GM19351 (cell line): ENCODE measurements at regions not wholly inside any gene's neighbourhood (a gene's known extent, or its start where the extent isn't known, plus 50 kb on each side); places are given as distances from the start of the nearest gene placed in this dataset.

Experiments used
- ATAC-seq: cut with Tn5 transposase; IDR thresholded peaks from one replicate; pipeline ENCODE4 v1.9.1; 2021; ENCODE audit warnings: mild to moderate bottlenecking, moderate library complexity; ENCODE audit not compliant: unreplicated experiment

DNA sequence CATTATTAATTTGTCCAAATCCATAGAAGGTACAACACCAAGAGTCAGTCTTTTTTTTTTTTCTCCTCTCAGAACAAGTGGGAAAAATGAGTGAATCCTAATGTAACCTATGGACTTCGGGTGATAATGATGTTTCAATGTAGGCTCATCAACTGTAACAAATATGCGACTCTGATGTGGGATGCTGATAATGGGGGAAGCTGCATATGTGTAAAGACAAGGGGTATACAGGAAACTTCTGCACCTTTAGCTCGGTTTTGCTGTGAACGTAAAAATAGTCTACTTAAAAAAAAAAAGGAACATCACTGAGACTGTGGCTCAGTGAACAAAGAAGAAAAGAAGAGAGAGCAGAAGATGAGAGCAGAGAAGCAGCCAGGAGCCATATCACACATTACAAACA is 78.3 kb upstream of the ARHGAP32 start:
- no peak for ATAC-seq

DNA sequence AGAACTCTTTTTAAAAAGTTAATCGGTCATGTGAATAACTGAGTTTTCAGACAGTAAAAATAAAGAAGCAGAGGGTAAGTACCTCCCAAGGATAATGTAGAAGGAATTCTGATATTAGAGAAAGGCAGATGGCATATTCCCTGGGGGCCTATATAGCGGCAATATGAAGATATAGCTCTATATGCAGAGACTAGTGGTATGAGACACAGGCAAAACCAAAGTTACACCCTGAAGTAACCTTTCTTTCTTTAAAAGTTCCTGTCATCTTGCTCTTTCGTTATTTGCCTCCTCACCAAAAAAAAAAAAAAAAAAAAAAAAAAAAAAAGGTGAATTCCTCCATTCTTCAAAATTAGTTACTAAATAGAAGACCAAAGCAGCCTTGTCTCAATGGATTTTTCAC is 76.2 kb upstream of the ARHGAP32 start:
- no peak for ATAC-seq

DNA sequence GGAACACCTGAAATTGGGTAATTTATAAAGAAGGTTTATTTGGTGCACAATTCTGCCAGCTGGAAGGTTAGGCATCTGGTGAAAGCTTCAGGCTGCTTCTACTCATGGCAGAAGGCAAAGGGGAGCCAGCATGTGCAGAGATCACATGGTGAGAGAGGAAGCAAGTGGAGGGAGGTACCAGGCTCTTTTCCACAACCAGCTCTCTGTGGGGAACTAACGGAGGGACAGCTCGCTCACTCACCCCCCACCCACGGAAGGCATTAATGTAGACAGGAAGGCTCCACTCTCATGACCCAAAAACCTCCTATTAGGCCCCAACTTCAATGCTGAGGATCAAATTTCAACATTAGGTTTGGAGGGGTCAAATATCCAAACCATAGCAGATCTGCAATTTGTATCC is 75.6 kb upstream of the ARHGAP32 start:
- no peak for ATAC-seq

DNA sequence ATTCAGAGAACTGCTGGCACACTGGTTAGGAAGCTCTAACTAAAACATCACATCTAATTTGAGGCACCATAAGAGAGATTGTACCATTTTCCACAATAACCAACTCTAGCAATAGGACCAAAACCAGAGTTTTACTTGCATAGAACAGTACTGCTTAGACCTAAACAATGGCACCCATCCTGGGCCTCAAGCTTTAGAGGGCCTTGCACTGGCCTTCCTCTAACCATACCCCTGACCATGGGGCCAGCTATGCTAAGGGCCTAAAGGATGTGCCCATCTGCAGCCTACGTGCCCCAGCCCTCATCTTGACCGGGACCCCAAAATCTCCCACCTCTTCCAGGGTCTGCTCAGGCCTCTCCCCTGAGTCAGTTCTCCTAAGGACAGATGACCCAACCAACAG is 74.4 kb upstream of the ARHGAP32 start:
- ATAC-seq: no peak

DNA sequence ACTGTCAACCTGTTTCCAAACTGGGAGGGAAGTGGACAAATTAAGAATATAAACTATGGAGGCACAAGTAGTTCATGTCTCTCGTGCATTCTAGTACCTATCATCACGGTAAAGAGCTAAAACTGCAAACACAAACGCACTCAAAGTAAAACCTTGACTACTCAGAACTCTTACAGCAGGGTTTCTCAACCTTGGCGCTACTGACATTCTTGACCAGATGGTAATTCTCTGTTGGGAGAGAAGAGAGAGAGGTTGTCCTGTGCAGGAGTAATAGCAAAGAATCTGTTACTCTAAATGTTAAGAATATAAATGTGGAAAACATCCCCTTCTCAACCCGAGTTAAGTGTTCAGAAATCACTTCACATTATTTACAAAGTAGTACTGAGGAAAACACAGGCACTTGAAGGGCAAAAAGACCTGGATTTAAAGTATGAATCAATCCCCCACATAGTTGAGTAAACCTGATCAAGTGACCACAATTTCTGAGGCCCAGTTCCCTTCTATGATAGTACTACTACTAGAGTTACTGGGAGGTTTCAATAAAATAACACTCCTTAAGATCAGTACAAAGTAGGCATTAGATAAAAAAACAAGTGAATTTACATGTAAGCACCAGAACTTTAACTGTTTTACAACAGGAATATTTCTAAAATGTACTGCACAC is 73.1 kb upstream of the ARHGAP32 start:
- ATAC-seq: no peak

DNA sequence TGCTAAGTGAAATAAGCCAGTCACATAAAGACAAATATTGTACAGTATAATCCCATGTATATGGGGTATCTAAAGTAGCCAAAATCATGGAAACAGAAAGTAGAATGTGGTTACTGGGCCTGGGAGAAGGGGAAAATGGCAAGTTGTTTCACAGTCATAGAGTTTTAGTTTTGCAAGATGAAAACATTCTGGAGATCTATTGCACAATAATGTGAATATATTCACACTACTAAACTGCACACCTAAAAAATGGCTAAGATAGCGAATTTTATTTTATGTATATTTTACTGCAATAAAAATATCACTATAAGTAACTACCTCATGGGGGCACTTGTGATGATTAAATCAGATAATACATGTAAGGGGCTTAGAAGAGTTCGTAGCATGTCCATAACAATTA is 72.0 kb upstream of the ARHGAP32 start:
- ATAC-seq: no peak

DNA sequence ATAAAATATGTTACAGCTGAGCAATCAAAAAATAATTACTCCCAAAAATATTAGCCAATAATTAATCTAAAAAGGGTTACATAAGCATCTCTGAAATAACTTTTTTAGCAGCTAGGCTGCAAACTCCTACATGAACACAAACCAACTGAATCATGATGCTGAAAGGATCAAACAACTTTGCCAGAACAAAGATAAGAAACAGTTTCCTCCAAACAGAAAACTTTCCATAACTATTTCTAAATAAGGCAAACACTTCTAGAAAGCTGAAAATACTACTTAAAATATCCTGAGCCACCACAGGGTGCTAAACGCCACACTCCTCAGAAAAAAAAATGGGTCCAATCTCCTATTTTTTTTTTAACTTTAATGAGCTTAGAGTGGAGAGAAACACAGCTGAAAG is 68.6 kb upstream of the ARHGAP32 start:
- ATAC-seq: no peak

DNA sequence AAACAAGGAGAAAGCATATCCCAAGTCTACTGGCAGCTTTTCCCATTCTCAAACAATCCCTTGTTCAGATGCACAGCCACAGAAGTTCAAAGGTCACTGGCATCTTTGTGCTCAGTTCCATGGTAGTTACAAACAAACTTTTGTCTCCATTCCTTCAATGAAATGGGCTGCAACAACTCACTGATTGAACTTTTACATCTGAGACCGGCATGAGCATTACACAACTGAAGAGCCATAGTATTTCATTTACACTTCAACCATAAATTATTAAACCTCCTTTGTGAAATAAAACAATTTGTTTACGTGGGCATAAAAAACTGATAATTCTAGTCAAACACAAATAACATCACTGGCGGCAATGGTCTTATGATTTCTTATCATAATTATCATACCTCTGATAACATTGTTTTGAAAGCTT is 67.8 kb upstream of the ARHGAP32 start:
- no peak for ATAC-seq

DNA sequence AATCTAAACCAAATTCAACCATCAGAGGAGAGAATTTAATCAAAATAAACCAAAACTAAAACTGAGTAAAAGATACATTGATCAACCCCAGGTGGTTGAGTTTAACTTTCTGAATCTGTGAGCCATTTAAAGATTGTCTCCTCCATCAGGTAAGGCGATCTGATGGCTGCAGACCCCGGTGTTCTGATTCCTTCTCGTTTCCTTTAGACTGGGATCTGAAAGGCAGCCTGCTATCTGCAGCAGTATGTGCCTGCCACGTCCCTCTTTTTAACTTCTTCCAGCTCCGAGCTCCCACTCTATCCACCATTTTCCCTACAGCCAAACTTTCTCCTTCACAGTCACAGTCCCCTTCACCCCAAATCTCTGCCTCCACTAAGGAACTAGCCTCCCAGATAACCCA is 66.1 kb upstream of the ARHGAP32 start:
- ATAC-seq: no peak

DNA sequence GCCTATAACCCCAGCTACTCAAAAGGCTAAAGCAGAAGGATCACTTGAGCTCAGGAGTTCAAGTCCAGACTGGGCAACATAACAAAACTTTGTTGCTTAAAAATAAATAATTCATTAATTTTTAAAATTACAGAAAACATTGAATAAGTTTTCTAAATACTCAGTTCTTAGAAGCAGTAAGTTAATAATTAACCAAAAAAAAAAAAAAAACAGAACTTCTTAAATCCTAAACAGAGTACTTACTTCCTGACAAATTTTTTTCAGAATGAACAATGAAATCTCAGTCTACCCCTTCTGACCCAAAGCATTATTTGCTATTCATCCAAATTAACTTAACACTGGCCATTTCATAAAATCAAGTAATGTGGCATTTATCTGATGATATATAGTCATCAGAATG is 65.4 kb upstream of the ARHGAP32 start:
- ATAC-seq: no peak

DNA sequence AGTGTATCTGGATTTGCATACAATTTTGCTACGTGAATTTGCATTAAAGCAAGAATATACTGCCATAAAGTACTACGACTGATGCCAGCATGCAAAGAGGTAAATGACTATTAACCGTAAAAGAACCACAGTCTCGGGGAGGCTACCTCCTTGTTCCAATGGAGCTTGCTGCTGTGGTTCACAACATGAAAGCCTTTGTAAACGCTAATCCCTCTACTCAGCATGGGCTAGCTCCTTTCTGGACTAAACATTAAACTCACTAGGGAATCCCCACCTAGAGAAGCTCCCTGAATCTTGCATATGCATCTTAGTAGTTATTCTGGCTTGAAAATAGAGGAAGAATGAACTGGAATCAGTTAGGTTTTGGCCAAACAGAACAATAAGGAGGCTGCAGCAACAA is 60.5 kb upstream of the ARHGAP32 start:
- no peak for ATAC-seq

DNA sequence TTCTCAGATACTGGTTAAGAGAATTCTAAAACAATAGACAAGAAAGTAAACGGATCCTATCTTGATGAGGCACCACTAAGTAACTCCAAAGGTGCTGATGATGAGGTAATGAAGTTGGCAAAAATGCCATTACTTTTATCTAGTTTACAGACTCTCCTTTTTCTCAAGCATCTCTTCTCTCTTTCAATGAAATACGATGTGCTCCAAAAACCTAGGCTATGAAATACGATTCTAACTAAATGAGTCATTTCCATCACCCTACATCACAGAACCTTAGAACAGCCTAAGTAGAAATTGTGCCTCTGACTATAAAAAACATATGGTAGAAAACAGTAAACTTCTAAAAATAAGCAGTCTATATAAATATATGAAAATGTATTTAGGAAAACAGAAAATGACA is 58.9 kb upstream of the ARHGAP32 start:
- no peak for ATAC-seq

DNA sequence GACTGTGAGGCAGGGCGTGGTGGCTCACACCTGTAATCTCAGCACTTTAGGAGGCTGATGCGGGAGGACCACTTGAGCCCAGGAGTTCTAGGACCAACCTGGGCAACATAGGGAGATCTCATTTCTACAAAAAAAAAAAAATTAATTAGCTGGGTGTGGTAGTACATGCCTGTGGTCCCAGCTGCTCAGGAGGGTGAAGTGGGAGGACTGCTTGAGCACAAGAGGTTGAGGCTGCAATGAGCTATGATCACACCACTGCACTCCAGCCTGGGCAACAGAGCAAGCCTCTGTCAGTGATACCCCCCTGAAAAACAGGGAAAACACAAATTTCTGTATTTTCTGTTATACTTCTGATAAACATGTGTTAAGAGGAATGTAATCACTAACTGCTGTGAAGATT is 57.8 kb upstream of the ARHGAP32 start:
- ATAC-seq: no peak

DNA sequence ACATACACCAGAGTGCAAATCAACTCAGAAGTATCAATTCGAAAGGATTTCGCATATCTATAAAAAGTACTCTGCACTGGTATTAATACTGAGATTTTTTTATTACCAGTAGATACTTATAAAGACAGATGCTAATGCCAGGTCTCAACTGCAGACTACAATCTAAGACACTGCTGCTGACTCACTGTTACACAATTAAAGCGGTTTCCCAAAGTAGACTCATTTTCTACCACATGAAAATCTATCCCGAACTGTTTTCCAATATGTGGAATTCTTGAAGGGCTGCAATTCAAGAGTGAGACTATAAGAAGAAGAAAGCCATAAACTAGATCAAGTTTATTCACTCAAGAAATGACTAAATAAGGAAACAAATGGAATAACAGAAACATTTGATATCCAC is 57.2 kb upstream of the ARHGAP32 start:
- ATAC-seq: no peak

DNA sequence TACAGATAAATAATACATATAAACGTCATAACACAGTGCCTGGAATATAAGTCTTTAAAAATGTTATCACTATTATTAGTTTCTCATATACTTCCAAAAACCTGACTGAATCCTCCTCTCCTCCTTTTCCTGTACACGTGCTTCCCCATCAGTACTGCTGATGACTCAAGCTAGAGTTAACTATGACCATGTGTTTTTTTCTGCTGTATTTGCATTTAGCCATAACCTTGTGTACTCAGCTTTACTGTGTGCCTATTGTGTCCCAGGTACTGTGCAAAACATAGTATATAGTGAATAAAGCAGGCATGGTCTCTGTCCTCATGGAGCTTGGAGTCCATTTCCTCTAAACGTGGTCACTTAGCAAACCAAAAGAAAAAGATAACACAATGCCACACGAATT is 56.5 kb upstream of the ARHGAP32 start:
- no peak for ATAC-seq

DNA sequence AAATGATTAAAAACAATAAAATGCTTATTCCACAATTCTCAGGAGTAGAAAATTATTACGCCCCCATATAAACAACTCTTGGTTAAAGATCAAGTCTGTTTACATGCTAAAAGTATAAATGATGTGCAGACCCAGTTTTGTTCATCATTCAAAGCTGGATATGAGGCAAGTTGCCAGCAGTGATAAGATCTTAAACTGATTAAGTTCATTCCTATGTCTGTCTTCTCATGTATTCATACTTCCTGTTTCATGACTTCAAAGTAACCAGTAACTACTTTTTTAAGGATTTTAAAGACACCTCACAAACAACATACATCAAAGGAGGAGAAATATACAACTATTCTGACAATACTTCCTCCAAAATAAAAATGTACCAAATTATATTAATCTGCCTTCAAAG is 55.0 kb upstream of the ARHGAP32 start:
- ATAC-seq: no peak

DNA sequence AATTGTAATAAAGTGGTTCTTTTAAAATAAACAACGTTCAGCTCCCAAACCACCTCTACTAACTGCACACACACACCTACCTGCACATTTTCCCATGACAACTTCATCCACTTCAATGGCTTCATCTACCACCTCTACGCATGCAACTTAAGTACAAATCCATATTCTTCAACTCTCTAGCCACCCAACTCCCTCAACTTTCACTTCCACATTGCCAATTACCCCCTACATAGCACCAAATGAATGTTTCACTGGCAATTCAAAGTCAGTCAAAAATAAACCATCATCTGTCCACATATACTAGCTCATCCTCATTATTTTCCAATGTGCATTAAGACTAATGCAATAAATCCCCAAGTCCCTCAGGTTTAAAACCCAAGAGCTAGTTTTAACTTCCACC is 50.7 kb upstream of the ARHGAP32 start:
- no peak for ATAC-seq
